CD14-positive monocyte (primary cell): ENCODE measurements at regions not wholly inside any gene's neighbourhood (a gene's known extent, or its start where the extent isn't known, plus 50 kb on each side); places are given as distances from the start of the nearest gene placed in this dataset.

Source experiments
- DNase-seq, 3 donors: peaks; one replicate each; pipeline ENCODE4 v3.0.0-alpha.2; 2011 to 2022
- H2AFZ ChIP-seq: 2 replicates; pipeline ENCODE4 v1.6.0; 2012; ENCODE audit warnings: mild to moderate bottlenecking, low read depth, low read length, inconsistent platforms; ENCODE audit not compliant: insufficient read depth, poor library complexity, severe bottlenecking
- H3K27ac ChIP-seq, 2 donors: 1 replicate in 1 of 2; 2 replicates in 1 of 2; pipeline ENCODE4 v1.5.1; 2012 to 2013; ENCODE audit warnings: low read length in 2 of 2, control low read depth in 1 of 2, inconsistent platforms in 1 of 2, low read depth in 1 of 2, mild to moderate bottlenecking in 1 of 2
- H3K27me3 ChIP-seq, 2 donors: one replicate each; pipeline versions ENCODE4 v1.6.0 to v1.6.1; 2011 to 2013; ENCODE audit warnings: low read length in 2 of 2; ENCODE audit not compliant: control insufficient read depth in 2 of 2, insufficient read depth in 2 of 2
- H3K36me3 ChIP-seq, 2 donors: replicated peaks in 1 of 2; 1 replicate in 1 of 2; 2 replicates in 1 of 2; pipeline versions ENCODE4 v1.5.1 to v1.6.1; 2012 to 2013; ENCODE audit warnings: low read length in 2 of 2, control low read depth in 1 of 2, inconsistent platforms in 1 of 2, mild to moderate bottlenecking in 1 of 2; ENCODE audit not compliant: insufficient read depth in 2 of 2, control insufficient read depth in 1 of 2
- H3K4me1 ChIP-seq, 2 donors: 1 replicate in 1 of 2; 2 replicates in 1 of 2; pipeline versions ENCODE4 v1.5.1 to v1.6.1; 2012 to 2013; ENCODE audit warnings: low read length in 2 of 2, control low read depth in 1 of 2, inconsistent platforms in 1 of 2, mild to moderate bottlenecking in 1 of 2, moderate library complexity in 1 of 2; ENCODE audit not compliant: insufficient read depth in 2 of 2, control insufficient read depth in 1 of 2
- H3K4me2 ChIP-seq: replicated peaks from 2 replicates; pipeline ENCODE3; 2012; ENCODE audit warnings: low read length, moderate library complexity, mild to moderate bottlenecking; ENCODE audit not compliant: poor library complexity, severe bottlenecking; ENCODE audit errors: extremely low read depth
- H3K4me3 ChIP-seq, 3 experiments: fragments of 200-600 bp in 1 of 3; sonication (generic) in 1 of 3; replicated peaks in 1 of 3; 1 replicate in 2 of 3; 2 replicates in 1 of 3; pipeline ENCODE4 v1.5.1; 2011 to 2013; ENCODE audit warnings: low read length in 3 of 3, mild to moderate bottlenecking in 3 of 3, control low read depth in 2 of 3, low read depth in 2 of 3, inconsistent platforms in 1 of 3, moderate library complexity in 1 of 3
- H3K79me2 ChIP-seq: 2 replicates; pipeline ENCODE4 v1.6.0; 2012; ENCODE audit warnings: mild to moderate bottlenecking, control low read depth, inconsistent platforms, low read length, moderate library complexity; ENCODE audit not compliant: insufficient read depth
- H3K9ac ChIP-seq: 2 replicates; pipeline ENCODE4 v1.6.0; 2017; ENCODE audit warnings: low read length, mild to moderate bottlenecking; ENCODE audit not compliant: insufficient read depth, poor library complexity, severe bottlenecking
- H3K9me3 ChIP-seq, 2 donors: replicated peaks in 1 of 2; 1 replicate in 1 of 2; 2 replicates in 1 of 2; pipeline versions ENCODE4 v1.5.1 to v1.6.1; 2012 to 2013; ENCODE audit warnings: low read length in 2 of 2, control low read depth in 1 of 2; ENCODE audit not compliant: control insufficient read depth in 1 of 2, insufficient read depth in 1 of 2
- H4K20me1 ChIP-seq: 2 replicates; pipeline ENCODE4 v1.6.0; 2012; ENCODE audit warnings: mild to moderate bottlenecking, low read length, control low read depth, moderate library complexity; ENCODE audit not compliant: insufficient read depth
- H3K27ac Mint-ChIP-seq, 7 donors: one replicate each; pipeline ENCODE4 v1.8.0; 2020; ENCODE audit warnings: mild to moderate bottlenecking in 7 of 7, mixed read lengths in 7 of 7, moderate library complexity in 6 of 7, inconsistent platforms in 2 of 7
- H3K27me3 Mint-ChIP-seq, 3 donors: one replicate each; pipeline ENCODE4 v1.8.0; 2021 to 2022; ENCODE audit warnings: low read depth in 3 of 3, mild to moderate bottlenecking in 3 of 3, mixed read lengths in 3 of 3, moderate library complexity in 3 of 3, inconsistent platforms in 1 of 3
- H3K36me3 Mint-ChIP-seq, 2 donors: one replicate each; pipeline ENCODE4 v1.8.0; 2020; ENCODE audit warnings: mixed read lengths in 2 of 2, inconsistent platforms in 1 of 2, mild to moderate bottlenecking in 1 of 2
- H3K4me1 Mint-ChIP-seq: one replicate; pipeline ENCODE4 v1.8.0; 2020; ENCODE audit warnings: mild to moderate bottlenecking, mixed read lengths
- H3K4me3 Mint-ChIP-seq, 2 donors: one replicate each; pipeline ENCODE4 v1.8.0; 2020; ENCODE audit warnings: mild to moderate bottlenecking in 2 of 2, mixed read lengths in 2 of 2, moderate library complexity in 1 of 2
- H3K9me3 Mint-ChIP-seq, 7 donors: one replicate each; pipeline ENCODE4 v1.8.0; 2020 to 2022; ENCODE audit warnings: mixed read lengths in 7 of 7, mild to moderate bottlenecking in 6 of 7, moderate library complexity in 6 of 7, inconsistent platforms in 2 of 7
- CTCF ChIP-seq: fragments of 200-600 bp; IDR thresholded peaks from one replicate; pipeline ENCODE4 v1.8.0; 2022; ENCODE audit warnings: antibody characterized with exemption, mild to moderate bottlenecking
- WGBS: methylation state at CpG from one replicate; pipeline ENCODE4 v1.1.5; 2013; ENCODE audit warnings: missing lambda C conversion rate; ENCODE audit not compliant: insufficient coverage; 5-methylcytosine and 5-hydroxymethylcytosine counted together
- intact Hi-C, 2 donors: fragments of 100-400 bp; cut with micrococcal nuclease; formaldehyde crosslinking; loops; one replicate each; pipeline versions ENCODE4 v1.15.0 to v1.15.1; 2023

GRCh38 chr5:67732471-67732870 lies 483.1 kb upstream of the PIK3R1 start:
- Histone ChIP-seq H3K36me3 (no peaks in the 10 kb centered on the region), H3K27me3 (no peaks in the 10 kb centered on the region), H4K20me1 (no peaks in the 10 kb centered on the region), H3K4me1 (no peaks in the 10 kb centered on the region), H3K9ac (no peak overlapping the region), H3K79me2 (no peaks in the 10 kb centered on the region), H3K9me3 (no peaks in the 10 kb centered on the region), H2AFZ (no peak overlapping the region), H3K4me3 (no peak overlapping the region), H3K4me2 (no peak overlapping the region), H3K27ac (no peak overlapping the region)
- TF ChIP-seq CTCF = no peak
- Mint-ChIP-seq H3K27ac (peak overlapping the region in 1 of 7 donors; percentile 21), H3K4me1 (no peaks in the 10 kb centered on the region), H3K36me3 (no peaks in the 10 kb centered on the region), H3K27me3 (peaks cover 0 to 2% (median 0%) of the 10 kb centered on the region in 3 donors), H3K9me3 (peaks cover 0 to 8% (median 3%) of the 10 kb centered on the region in 7 donors), H3K4me3 (no peak overlapping the region)
- no peak for DNase-seq
- intact Hi-C loops = no loop called here

DNA sequence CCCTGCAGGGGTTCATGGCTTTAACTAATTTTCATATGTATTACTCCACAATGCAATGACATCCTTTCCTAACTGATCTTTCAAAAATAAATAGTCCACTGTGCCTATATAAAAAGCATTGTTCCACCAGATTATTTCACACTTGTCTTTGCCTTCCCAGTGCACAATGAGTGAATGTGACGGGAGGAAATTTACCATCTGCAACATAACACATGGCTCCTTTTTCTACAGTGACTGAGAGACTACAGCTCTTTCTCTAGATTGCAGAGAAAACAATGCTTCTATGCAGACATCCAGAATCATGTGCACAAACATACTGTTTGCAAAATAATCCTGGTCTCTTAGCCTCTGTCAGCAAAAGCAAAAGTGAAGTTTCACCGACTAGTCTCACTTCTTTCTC lies 483.7 kb upstream of the PIK3R1 start:
- H4K20me1 ChIP-seq = no peaks in the 10 kb centered on the region
- intact Hi-C loops = no loop called here
- Mint-ChIP-seq H3K36me3 (no peaks in the 10 kb centered on the region), H3K9me3 (peaks cover 0 to 8% (median 3%) of the 10 kb centered on the region in 7 donors), H3K27me3 (peaks cover 0 to 2% (median 0%) of the 10 kb centered on the region in 3 donors), H3K4me1 (no peaks in the 10 kb centered on the region), H3K4me3 (no peak overlapping the region), H3K27ac (no peak overlapping the region)
- 100% methylated on average over 1 of the region's 2 CpGs for WGBS
- H2AFZ ChIP-seq = no peak overlapping the region
- DNase-seq = no peak
- H3K9me3 ChIP-seq = no peaks in the 10 kb centered on the region
- H3K79me2 ChIP-seq = no peaks in the 10 kb centered on the region
- no peak for TF ChIP-seq CTCF
- no peaks in the 10 kb centered on the region for H3K36me3 ChIP-seq
- no peaks in the 10 kb centered on the region for H3K27me3 ChIP-seq
- no peak overlapping the region for H3K9ac ChIP-seq
- H3K27ac ChIP-seq = no peak overlapping the region
- no peaks in the 10 kb centered on the region for H3K4me1 ChIP-seq
- no peak overlapping the region for H3K4me3 ChIP-seq
- H3K4me2 ChIP-seq = no peak overlapping the region
